Fibroblast of skin of abdomen (primary cell): ENCODE measurements at regions not wholly inside any gene's neighbourhood (a gene's known extent, or its start where the extent isn't known, plus 50 kb on each side); places are given as distances from the start of the nearest gene placed in this dataset.

Experiments used
- DNase-seq: peaks from one replicate; pipeline ENCODE4 v3.0.0-alpha.2; 2013

- DNase-seq, result no peak
These were observed 50.5 kb upstream of the DLX2 start for GRCh38 chr2:172153156-172153555.

DNA sequence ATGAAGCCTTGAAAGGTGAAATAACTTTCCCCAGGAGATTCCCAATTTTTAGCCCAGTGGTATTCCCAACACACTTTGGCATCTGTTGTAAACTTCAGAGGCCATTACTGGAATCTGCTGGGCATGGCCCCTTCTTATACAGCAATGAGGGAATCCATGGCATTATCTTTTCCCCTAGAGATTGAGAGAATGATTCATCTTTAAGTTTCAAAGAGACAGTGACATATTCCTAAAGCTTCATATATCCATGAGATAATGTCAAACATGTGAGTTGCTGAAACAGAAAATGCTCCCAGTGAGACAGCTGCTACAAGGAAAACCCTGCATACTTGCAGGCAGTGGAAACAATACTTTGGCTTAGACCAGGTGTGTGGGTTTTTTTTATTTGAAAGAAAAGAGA, 51.1 kb upstream of the DLX2 start:
- no peak for DNase-seq

DNA sequence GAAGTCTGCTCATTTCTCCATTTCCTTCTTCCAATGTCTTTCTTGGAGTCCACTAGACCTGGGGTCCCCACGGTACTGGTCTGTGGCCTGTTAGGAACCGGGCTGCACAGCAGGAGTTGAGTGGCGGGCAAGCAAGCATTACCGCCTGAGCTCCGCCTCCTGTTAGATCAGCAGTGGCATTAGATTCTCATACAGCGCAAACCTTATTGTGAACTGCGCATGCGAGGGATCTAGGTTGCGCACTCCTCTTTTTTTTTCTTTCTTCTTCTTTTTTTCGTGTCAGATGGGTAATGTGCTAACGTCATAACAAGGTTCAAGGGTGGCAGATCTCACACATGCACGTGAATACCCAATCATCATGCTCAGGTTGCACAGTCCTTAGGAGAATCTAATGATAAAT, 53.1 kb upstream of the DLX2 start:
- DNase-seq, result no peak

GRCh38 chr2:172160839-172161238, 58.1 kb upstream of the DLX2 start:
- no peak for DNase-seq

GRCh38 chr2:172162225-172162733, 59.6 kb upstream of the DLX2 start:
- no peak for DNase-seq

DNA sequence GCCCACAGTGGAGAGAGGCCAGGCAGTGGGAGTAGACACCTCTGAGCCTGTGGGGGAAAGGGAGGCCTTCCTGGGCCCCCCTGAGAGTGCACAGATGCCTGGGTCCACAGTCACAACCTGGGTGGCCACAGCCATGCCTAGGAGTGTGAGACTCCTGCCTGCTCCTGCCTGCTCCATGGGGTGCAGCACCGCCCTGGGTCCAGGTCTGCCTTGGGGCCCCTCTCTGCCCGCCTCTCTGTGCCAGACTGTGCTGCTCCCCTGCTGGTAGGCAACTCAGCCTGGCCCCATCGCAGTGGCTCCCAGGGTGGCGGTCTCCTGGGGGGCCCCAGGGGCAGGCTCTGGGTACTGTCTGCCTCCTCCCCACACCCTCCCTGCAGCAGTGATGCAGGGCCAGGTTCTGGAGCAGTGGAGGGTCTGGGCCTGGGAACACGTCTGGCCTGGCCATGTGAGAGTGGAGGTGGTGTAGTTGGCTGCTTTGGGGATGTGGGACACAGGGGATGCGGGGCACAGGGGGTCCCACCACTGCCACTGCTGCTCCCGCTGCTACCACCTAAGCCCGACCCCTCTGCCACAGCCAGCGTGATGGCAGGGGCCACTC, 60.1 kb upstream of the DLX2 start:
- no peak for DNase-seq

- peak; percentile 49 for DNase-seq
These were observed 66.2 kb upstream of the DLX2 start for GRCh38 chr2:172168917-172169346.

GRCh38 chr2:172169611-172170010, 66.9 kb upstream of the DLX2 start:
- DNase-seq, result no peak

GRCh38 chr2:172172513-172173173, 69.9 kb upstream of the DLX2 start:
- peak; percentile 67 for DNase-seq

GRCh38 chr2:172173174-172173706, 70.5 kb upstream of the DLX2 start:
- DNase-seq, result no peak

- no peak for DNase-seq
These were observed 74.9 kb upstream of the DLX2 start for GRCh38 chr2:172177581-172177980.

DNA sequence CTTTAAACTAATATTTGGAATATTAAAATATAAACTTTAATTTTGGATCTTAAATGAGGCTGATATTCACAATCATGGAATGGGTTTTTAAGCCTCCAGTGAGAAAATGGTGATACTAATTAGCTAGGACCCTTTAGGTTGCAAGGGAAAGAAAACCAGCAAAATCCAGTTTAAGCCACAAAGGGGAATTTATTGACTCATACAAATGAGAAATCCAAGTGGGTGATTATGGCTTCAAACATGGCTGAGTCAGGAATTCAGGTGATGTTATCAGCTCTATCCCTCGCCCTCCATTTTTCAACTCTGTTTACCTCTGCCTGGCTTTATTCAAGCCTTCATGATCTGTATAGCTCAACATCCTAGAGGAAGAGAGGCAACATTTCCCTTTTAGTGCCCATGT, 75.3 kb upstream of the DLX2 start:
- peak; percentile 57 for DNase-seq

GRCh38 chr2:172179045-172179701, 76.5 kb upstream of the DLX2 start:
- DNase-seq, result peak; percentile 13

GRCh38 chr2:172181840-172182239, 79.1 kb upstream of the DLX2 start:
- no peak for DNase-seq

- DNase-seq, result no peak
These were observed 79.9 kb upstream of the DLX2 start for GRCh38 chr2:172182624-172183023.

GRCh38 chr2:172193331-172194089, 90.8 kb upstream of the DLX2 start:
- DNase-seq, result no peak

DNA sequence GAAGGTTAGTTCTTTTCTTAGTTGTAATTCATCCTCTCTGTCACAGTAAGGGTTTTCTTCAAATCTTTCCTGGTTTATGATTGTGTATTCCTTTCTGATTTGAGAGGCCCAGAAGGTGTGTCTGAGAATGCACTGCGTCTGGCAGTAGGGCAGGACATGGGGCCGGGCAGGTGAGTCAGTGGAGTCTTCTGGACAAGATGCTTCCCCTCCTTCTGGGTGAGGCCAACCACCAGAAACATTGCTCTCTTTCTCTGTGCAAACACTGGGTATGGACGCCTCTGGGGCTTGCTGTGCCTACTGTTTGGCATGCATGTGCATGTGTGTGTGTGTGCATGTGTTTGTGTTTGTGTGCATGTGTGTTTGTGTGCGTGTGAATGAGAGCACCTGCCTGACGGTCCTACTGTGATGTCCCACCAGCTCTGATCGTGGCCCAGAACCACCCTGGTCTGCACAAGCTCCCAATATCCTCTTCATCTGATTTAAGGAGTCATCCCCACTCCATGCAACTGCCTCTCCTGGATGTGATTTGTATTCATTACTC, 93.2 kb upstream of the DLX2 start:
- no peak for DNase-seq

DNA sequence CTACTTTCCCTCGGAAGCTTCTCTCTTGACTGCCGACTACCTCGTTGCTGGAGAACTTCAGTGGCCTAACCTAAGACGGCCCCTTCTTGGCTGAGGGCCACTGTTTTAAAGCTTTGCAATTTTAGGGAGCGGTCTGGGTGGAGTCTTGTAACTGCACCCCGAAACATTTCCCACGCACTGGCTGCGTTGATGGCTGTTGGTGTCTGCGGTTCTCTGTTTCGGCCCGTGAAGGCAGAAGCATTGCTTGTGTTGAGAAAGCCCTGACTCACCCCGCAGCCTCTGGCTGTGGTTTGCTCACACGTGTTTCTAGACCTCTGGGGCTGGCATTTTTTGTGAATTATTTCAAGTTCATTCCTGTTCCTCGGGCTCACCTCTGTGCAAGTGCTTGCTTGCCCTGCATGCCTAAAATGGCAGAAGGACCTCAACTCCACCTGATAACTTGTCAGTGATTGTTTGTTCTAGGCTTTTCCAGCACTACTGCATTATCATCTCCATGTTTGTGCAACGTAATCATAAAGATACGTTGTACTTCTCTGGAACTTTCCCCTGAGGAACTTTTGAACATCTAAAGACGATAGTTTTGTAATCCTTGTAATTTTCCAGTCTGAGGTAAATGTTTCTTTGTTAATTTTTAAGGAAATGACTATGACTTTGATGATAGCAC, 94.2 kb upstream of the DLX2 start:
- DNase-seq, result peak; percentile 51

DNA sequence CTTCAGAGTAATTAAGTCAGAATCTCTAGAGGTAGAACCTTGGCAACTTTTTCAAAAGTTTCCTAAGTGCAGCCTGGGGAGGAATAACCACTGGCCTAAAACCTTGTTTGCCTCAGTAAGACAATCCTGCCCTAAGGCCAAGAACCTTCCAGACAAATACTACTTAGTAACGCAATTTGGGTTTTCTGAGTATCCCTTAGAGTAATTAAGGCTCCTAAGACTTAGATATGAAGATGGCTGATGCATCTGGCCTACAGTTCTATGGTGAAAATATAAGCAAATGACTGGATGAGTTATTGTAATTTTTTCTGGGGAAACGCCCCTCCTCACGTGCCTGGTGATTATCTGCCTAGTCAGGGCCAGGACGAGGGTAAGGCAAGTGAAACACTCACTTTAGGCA, 95.7 kb upstream of the DLX2 start:
- no peak for DNase-seq

- no peak for DNase-seq
These were observed 96.2 kb upstream of the DLX2 start for GRCh38 chr2:172198908-172199307.

GRCh38 chr2:172200495-172201085, 97.9 kb upstream of the DLX2 start:
- no peak for DNase-seq

DNA sequence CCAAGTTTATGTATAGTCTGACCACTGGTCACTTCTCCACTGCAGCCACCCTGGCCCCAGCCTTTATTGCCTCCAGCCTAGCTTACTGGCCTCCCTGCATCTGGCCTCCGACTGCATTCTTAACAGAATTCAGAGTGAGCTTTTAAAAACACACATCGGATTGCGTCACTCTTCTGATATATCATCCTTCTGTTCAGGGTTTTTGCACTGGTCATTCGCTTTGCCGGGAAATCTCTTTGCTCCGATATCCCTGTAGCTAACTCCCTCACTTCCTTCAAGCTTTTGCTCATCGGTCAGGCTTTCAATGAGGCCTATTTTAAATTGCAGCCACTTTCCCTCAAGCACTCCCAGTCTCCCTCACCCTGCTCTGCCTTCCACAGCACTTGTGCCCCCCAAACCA, 101.6 kb upstream of the DLX2 start:
- no peak for DNase-seq
